GM12878 (cell line): ENCODE measurements at regions not wholly inside any gene's neighbourhood (a gene's known extent, or its start where the extent isn't known, plus 50 kb on each side); places are given as distances from the start of the nearest gene placed in this dataset.

Experiments
- ATAC-seq: fragments of 200-7000 bp; cut with Tn5 transposase; 3 replicates; pipeline ENCODE4 v1.9.1; 2020; ENCODE audit warnings: mild to moderate bottlenecking, moderate library complexity
- BruUV-seq: library from RNA; stranded (reverse); fragments of 400-500 nt; replicated peaks from 2 replicates; lab custom pipeline; 2021; lab: Mats Ljungman, UMichigan
- CTCF ChIA-PET: fragments of 300-600 bp; sonication (Branson Sonifier 250); formaldehyde crosslinking; extraction: SDS; loops from one replicate; lab custom pipeline; 2021; ENCODE audit warnings: inconsistent platforms; lab: Yijun Ruan, JAX
- POLR2A ChIA-PET: fragments of 350-600 bp; formaldehyde crosslinking; extraction: SDS; loops from one replicate; lab custom pipeline; 2021; ENCODE audit warnings: inconsistent platforms; lab: Charles Lee
- RAD21 ChIA-PET: fragments of 300-600 bp; sonication (Branson Sonifier 250); formaldehyde crosslinking; loops from one replicate; lab custom pipeline; 2023; ENCODE audit warnings: antibody characterized with exemption; ENCODE audit not compliant: unreplicated experiment; lab: Charles Lee
- SMC1A ChIA-PET: fragments of 300-600 bp; sonication (Branson Sonifier 250); formaldehyde crosslinking; loops from one replicate; lab custom pipeline; 2023; ENCODE audit not compliant: unreplicated experiment, uncharacterized antibody; lab: Charles Lee
- DNase-seq: peaks from one replicate; pipeline ENCODE4 v3.0.0-alpha.2; 2011; ENCODE audit warnings: low read depth, low spot score
- FAIRE-seq: peaks from 3 replicates; lab custom pipeline; 2011; peaks lifted over from hg19 to GRCh38; lab: Jason Lieb, UNC
- H2AFZ ChIP-seq: 2 replicates; pipeline ENCODE4 v1.6.0; 2011; ENCODE audit warnings: low read depth, low read length, control low read depth; ENCODE audit not compliant: control insufficient read depth
- H3K27ac ChIP-seq: 2 replicates; pipeline ENCODE4 v1.5.1; 2011; ENCODE audit warnings: control low read depth; ENCODE audit not compliant: control insufficient read depth, insufficient read depth
- H3K27me3 ChIP-seq, 2 experiments: replicated peaks in 1 of 2; 2 replicates each; pipeline versions ENCODE4 v1.6.0 to v1.6.1; 2011; ENCODE audit warnings: low read length in 1 of 2; ENCODE audit not compliant: control insufficient read depth in 2 of 2, insufficient read depth in 2 of 2
- H3K36me3 ChIP-seq, 2 experiments: 2 replicates each; pipeline ENCODE4 v1.5.1; 2011; ENCODE audit warnings: low read length in 1 of 2; ENCODE audit not compliant: control insufficient read depth in 2 of 2, insufficient read depth in 2 of 2
- H3K4me1 ChIP-seq: 2 replicates; pipeline ENCODE4 v1.6.1; 2011; ENCODE audit warnings: mild to moderate bottlenecking, low read length, moderate library complexity, mixed read lengths; ENCODE audit not compliant: control insufficient read depth, insufficient read depth
- H3K4me2 ChIP-seq: 2 replicates; pipeline ENCODE4 v1.6.0; 2011; ENCODE audit warnings: control low read depth; ENCODE audit not compliant: control insufficient read depth, insufficient read depth
- H3K4me3 ChIP-seq: fragments of 200-600 bp; sonication (generic); 2 replicates; pipeline ENCODE4 v1.5.1; 2016
- H3K79me2 ChIP-seq: 2 replicates; pipeline ENCODE4 v1.6.0; 2011; ENCODE audit warnings: low read length; ENCODE audit not compliant: control insufficient read depth, insufficient read depth
- H3K9ac ChIP-seq: 2 replicates; pipeline ENCODE4 v1.8.0; 2011; ENCODE audit warnings: low read length, control low read depth, mixed read lengths; ENCODE audit not compliant: control insufficient read depth, insufficient read depth
- H3K9me3 ChIP-seq: replicated peaks from 3 replicates; pipeline ENCODE4 v1.5.1; 2011; ENCODE audit warnings: mild to moderate bottlenecking, low read length; ENCODE audit not compliant: control insufficient read depth, insufficient read depth
- H4K20me1 ChIP-seq: 2 replicates; pipeline ENCODE4 v1.6.0; 2011; ENCODE audit not compliant: control insufficient read depth, insufficient read depth
- PRDM15 ChIP-seq: fragments of 450-650 bp; formaldehyde crosslinking; IDR thresholded peaks from 2 replicates; pipeline ENCODE4 v1.4.0; 2020; ENCODE audit warnings: mild to moderate bottlenecking, moderate library complexity
- RBBP5 ChIP-seq: fragments of 200-600 bp; sonication (generic); conservative IDR thresholded peaks from 2 replicates; pipeline ENCODE4 v1.6.1; 2016
- ZNF592 ChIP-seq: fragments of 450-650 bp; IDR thresholded peaks from 2 replicates; pipeline ENCODE4 v1.6.1; 2017; ENCODE audit warnings: mild to moderate bottlenecking, moderate library complexity
- ZNF622 ChIP-seq: fragments of 450-650 bp; IDR thresholded peaks from 2 replicates; pipeline ENCODE4 v1.6.1; 2017; ENCODE audit warnings: mild to moderate bottlenecking, inconsistent platforms
- ZNF687 ChIP-seq: fragments of 450-650 bp; IDR thresholded peaks from 2 replicates; pipeline ENCODE4 v1.6.1; 2017; ENCODE audit warnings: mild to moderate bottlenecking, moderate library complexity
- in situ Hi-C: fragments of 300-500 bp; cut with MboI; formaldehyde crosslinking; loops from 9 replicates; pipeline ENCODE4 v1.14.3; 2018; ENCODE audit warnings: mixed read lengths
- intact Hi-C: fragments of 100-400 bp; cut with micrococcal nuclease; formaldehyde crosslinking; loops from one replicate; pipeline ENCODE4 v1.14.2; 2022; ENCODE audit not compliant: unreplicated experiment

DNA sequence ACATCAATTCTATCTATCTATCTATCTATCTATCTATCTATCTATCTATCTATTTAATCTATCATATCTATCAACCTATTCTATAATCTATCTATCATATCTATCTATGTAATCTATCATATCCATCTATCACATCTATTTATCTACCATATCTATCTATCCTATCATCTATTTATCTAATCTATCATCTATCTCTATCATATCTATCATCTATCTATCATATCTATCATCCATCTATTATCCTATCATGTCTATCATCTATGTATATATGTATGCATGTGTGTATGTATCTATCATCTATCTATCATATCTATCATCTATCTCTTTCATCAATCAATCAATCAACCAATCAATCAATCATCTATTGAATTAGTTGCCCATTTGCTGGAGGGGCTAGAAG, 159.3 kb upstream of the GALNT17 start:
- Histone ChIP-seq H4K20me1 (no peaks in the 10 kb centered on the region), H3K9ac (no peak overlapping the region), H3K36me3 (no peaks in the 10 kb centered on the region), H3K27ac (no peak overlapping the region), H3K4me2 (no peak overlapping the region), H3K4me3 (no peak overlapping the region)
- no TSS peak for BruUV-seq
- POLR2A ChIA-PET, result no interaction called here
- SMC1A ChIA-PET, result no interaction called here
- TF ChIP-seq ZNF592, result no peak
- TF ChIP-seq ZNF687, result no peak
- TF ChIP-seq PRDM15 (CRISPR knock-in tag), result no peak
- TF ChIP-seq RBBP5, result no peak
- TF ChIP-seq ZNF622, result no peak
- TF ChIP-seq, all 136 proteins: peak for 0
- Histone ChIP-seq H3K27me3 (no peaks in the 10 kb centered on the region), H2AFZ (no peak overlapping the region), H3K79me2 (no peaks in the 10 kb centered on the region), H3K9me3 (no peaks in the 10 kb centered on the region), H3K4me1 (no peaks in the 10 kb centered on the region)
- DNase-seq, result no peak
- in situ Hi-C loops (no loop called here), intact Hi-C loops (no loop called here)
- FAIRE-seq, result no peak
- CTCF ChIA-PET, result no interaction called here
- RAD21 ChIA-PET, result no interaction called here
- no peak for ATAC-seq
